ENCODE measurements at regions not wholly inside any gene's neighbourhood (a gene's known extent, or its start where the extent isn't known, plus 50 kb on each side); places are given as distances from the start of the nearest gene placed in this dataset.

GRCh38 chr11:97107604-97108003 is 717.8 kb downstream of the JRKL start:
- no peak overlapping the region for H3K4me3 ChIP-seq (replicated peaks in 1 of 2; ENCODE audit: low read depth in 2 of 2, low read length in 2 of 2)
- no peak for DNase-seq (ENCODE audit: low read depth in 2 of 2)
- no peak for TF ChIP-seq CTCF (IDR thresholded peaks at IDR 0.05; ENCODE audit: low read depth, low read length)

GRCh38 chr11:97109078-97109477 is 719.3 kb downstream of the JRKL start:
- no peak for TF ChIP-seq CTCF (IDR thresholded peaks at IDR 0.05; ENCODE audit: low read depth, low read length)

DNA sequence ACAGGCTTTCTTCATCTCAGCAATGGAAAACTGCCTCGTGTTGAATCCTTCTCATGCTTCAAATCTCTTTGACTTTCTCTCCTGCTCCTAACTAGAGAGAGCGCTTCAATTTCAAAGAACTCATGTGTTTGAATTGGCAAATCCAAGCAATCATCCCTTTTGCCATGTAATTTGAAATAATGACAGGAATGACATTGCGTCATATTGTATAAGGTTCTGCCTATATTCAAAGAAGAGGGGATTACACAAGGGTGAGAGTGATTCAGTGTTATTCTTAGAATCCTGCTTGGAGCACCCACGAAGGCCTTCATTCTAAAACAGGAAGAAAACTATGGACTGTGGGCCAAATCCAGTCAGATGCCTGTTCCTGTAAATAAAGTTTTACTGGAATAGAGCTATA is 720.6 kb downstream of the JRKL start:
- no peak for TF ChIP-seq CTCF (IDR thresholded peaks at IDR 0.05; ENCODE audit: low read depth, low read length)
- H3K4me3 ChIP-seq (replicated peaks in 1 of 2; ENCODE audit: low read depth in 2 of 2, low read length in 2 of 2), result no peak overlapping the region
- DNase-seq (ENCODE audit: low read depth in 2 of 2), result peak in 1 of 2 donors; percentile 15

More at GRCh38 chr11:97109078-97109477, 719.3 kb downstream of the JRKL start:
- DNase-seq (ENCODE audit: low read depth in 2 of 2), result no peak
- H3K4me3 ChIP-seq (replicated peaks in 1 of 2; ENCODE audit: low read depth in 2 of 2, low read length in 2 of 2), result no peak overlapping the region

DNA sequence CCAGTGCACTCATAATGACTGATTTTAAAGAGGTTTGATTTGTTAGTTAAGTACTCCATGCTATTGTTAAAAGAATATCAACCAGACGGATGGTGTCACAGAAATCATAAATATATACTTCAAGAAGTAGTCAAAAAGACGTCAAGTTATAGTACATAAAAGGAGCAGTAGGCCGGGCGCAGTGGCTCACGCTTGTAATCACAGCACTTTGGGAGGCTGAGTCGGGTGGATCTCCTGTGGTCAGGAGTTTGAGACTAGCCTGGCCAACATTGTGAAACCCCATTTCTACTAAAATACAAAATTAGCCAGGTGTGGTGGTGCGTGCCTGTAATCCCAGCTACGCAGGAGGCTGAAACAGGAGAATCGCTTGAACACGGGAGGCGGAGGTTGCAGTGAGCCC is 721.7 kb downstream of the JRKL start:
- no peak for TF ChIP-seq CTCF (IDR thresholded peaks at IDR 0.05; ENCODE audit: low read depth, low read length)
- H3K4me3 ChIP-seq (replicated peaks in 1 of 2; ENCODE audit: low read depth in 2 of 2, low read length in 2 of 2), result no peak overlapping the region
- no peak for DNase-seq (ENCODE audit: low read depth in 2 of 2)

GRCh38 chr11:97118614-97119200 is 728.9 kb downstream of the JRKL start:
- no peak for TF ChIP-seq CTCF (IDR thresholded peaks at IDR 0.05; ENCODE audit: low read depth, low read length)
- no peak overlapping the region for H3K4me3 ChIP-seq (replicated peaks in 1 of 2; ENCODE audit: low read depth in 2 of 2, low read length in 2 of 2)
- peak in 1 of 2 donors; percentile 7 for DNase-seq (ENCODE audit: low read depth in 2 of 2)

- DNase-seq (ENCODE audit: low read depth in 2 of 2), result no peak
- TF ChIP-seq CTCF (IDR thresholded peaks at IDR 0.05; ENCODE audit: low read depth, low read length), result no peak
- no peak overlapping the region for H3K4me3 ChIP-seq (replicated peaks in 1 of 2; ENCODE audit: low read depth in 2 of 2, low read length in 2 of 2)
These were observed 733.4 kb downstream of the JRKL start for GRCh38 chr11:97123237-97123636.

GRCh38 chr11:97136067-97136466 is 746.3 kb downstream of the JRKL start:
- DNase-seq (ENCODE audit: low read depth in 2 of 2), result no peak
- no peak for TF ChIP-seq CTCF (IDR thresholded peaks at IDR 0.05; ENCODE audit: low read depth, low read length)
- no peak overlapping the region for H3K4me3 ChIP-seq (replicated peaks in 1 of 2; ENCODE audit: low read depth in 2 of 2, low read length in 2 of 2)
